ENCODE measurements at regions not wholly inside any gene's neighbourhood (a gene's known extent, or its start where the extent isn't known, plus 50 kb on each side); places are given as distances from the start of the nearest gene placed in this dataset.

- no peak overlapping the region for H3K27ac ChIP-seq (ENCODE audit: low read depth in 1 of 2, low read length in 1 of 2)
- no peak for ATAC-seq (ENCODE audit: insufficient read depth, low FRiP score)
Measured at GRCh38 chr14:97704316-97704885, 907.2 kb downstream of the VRK1 start.

GRCh38 chr14:97705107-97705506 is 907.9 kb downstream of the VRK1 start:
- no peak overlapping the region for H3K27ac ChIP-seq (ENCODE audit: low read depth in 1 of 2, low read length in 1 of 2)
- H3K9me3 ChIP-seq (ENCODE audit: control insufficient read depth in 4 of 4, insufficient read depth in 3 of 4, low read length in 3 of 4), result peaks cover 0 to 4% (median under 1%) of the 10 kb centered on the region in 4 donors
- H3K4me3 ChIP-seq, result no peak overlapping the region
- WGBS, 2 donors, result 45 to 66% methylated on average over 2 of the region's 2 CpGs
- H3K27me3 ChIP-seq (ENCODE audit: control insufficient read depth in 3 of 3, insufficient read depth in 3 of 3, low read length in 2 of 3), result no peaks in the 10 kb centered on the region
- H3K4me1 ChIP-seq (ENCODE audit: control insufficient read depth in 5 of 5, insufficient read depth in 5 of 5, low read length in 5 of 5), result peaks cover 0 to 6% (median 0%) of the 10 kb centered on the region in 5 donors
- H3K36me3 ChIP-seq (ENCODE audit: control insufficient read depth in 4 of 4, insufficient read depth in 4 of 4, low read length in 4 of 4), result no peaks in the 10 kb centered on the region
- H3K9ac ChIP-seq (ENCODE audit: insufficient read depth in 1 of 2, low read length in 2 of 2), result no peak overlapping the region
- ATAC-seq (ENCODE audit: insufficient read depth, low FRiP score), result no peak
- no peak for DNase-seq
- TF ChIP-seq CTCF (IDR thresholded peaks at IDR 0.05; ENCODE audit: control extremely low read depth, extremely low read depth), result no peak

More at GRCh38 chr14:97704316-97704885, 907.2 kb downstream of the VRK1 start:
- Histone ChIP-seq H3K4me1 (ENCODE audit: control insufficient read depth in 5 of 5, insufficient read depth in 5 of 5, low read length in 5 of 5) (peaks cover 0 to 6% (median 0%) of the 10 kb centered on the region in 5 donors), H3K36me3 (ENCODE audit: control insufficient read depth in 4 of 4, insufficient read depth in 4 of 4, low read length in 4 of 4) (no peaks in the 10 kb centered on the region), H3K27me3 (ENCODE audit: control insufficient read depth in 3 of 3, insufficient read depth in 3 of 3, low read length in 2 of 3) (no peaks in the 10 kb centered on the region), H3K4me3 (no peak overlapping the region), H3K9ac (ENCODE audit: insufficient read depth in 1 of 2, low read length in 2 of 2) (no peak overlapping the region), H3K9me3 (ENCODE audit: control insufficient read depth in 4 of 4, insufficient read depth in 3 of 4, low read length in 3 of 4) (peaks cover 0 to 7% (median 2%) of the 10 kb centered on the region in 4 donors)
- DNase-seq, result no peak
- 81 to 86% methylated on average over 1 of the region's 1 CpG for WGBS, 2 donors
- TF ChIP-seq CTCF (IDR thresholded peaks at IDR 0.05; ENCODE audit: control extremely low read depth, extremely low read depth), result no peak

- DNase-seq, result no peak
- WGBS, 2 donors, result 52 to 70% methylated on average over 2 of the region's 2 CpGs
Measured at GRCh38 chr14:97705976-97706375, 908.8 kb downstream of the VRK1 start.

More at GRCh38 chr14:97705976-97706375, 908.8 kb downstream of the VRK1 start:
- Histone ChIP-seq H3K4me1 (ENCODE audit: control insufficient read depth in 5 of 5, insufficient read depth in 5 of 5, low read length in 5 of 5) (peaks cover 0 to 6% (median 0%) of the 10 kb centered on the region in 5 donors), H3K27ac (ENCODE audit: low read depth in 1 of 2, low read length in 1 of 2) (no peak overlapping the region), H3K27me3 (ENCODE audit: control insufficient read depth in 3 of 3, insufficient read depth in 3 of 3, low read length in 2 of 3) (no peaks in the 10 kb centered on the region), H3K9ac (ENCODE audit: insufficient read depth in 1 of 2, low read length in 2 of 2) (no peak overlapping the region), H3K4me3 (no peak overlapping the region), H3K36me3 (ENCODE audit: control insufficient read depth in 4 of 4, insufficient read depth in 4 of 4, low read length in 4 of 4) (no peaks in the 10 kb centered on the region), H3K9me3 (ENCODE audit: control insufficient read depth in 4 of 4, insufficient read depth in 3 of 4, low read length in 3 of 4) (peaks cover 0 to 4% (median 0%) of the 10 kb centered on the region in 4 donors)
- no peak for TF ChIP-seq CTCF (IDR thresholded peaks at IDR 0.05; ENCODE audit: control extremely low read depth, extremely low read depth)
- no peak for ATAC-seq (ENCODE audit: insufficient read depth, low FRiP score)

Data from lung (tissue), 11 donors.